K562 (cell line): ENCODE measurements at regions not wholly inside any gene's neighbourhood (a gene's known extent, or its start where the extent isn't known, plus 50 kb on each side); places are given as distances from the start of the nearest gene placed in this dataset.

Source experiments
- BHLHE40 ChIP-seq: IDR thresholded peaks from 2 replicates; pipeline ENCODE4 v1.6.1; 2011; ENCODE audit warnings: low read length, improper control_type of control experiment
- SIN3A ChIP-seq, 2 experiments: fragments of 150-350 bp in 1 of 2; IDR thresholded peaks; 2 replicates each; pipeline ENCODE4 v1.6.1; 2011 to 2016; ENCODE audit warnings: borderline replicate concordance in 2 of 2, low read depth in 2 of 2, low read length in 2 of 2, mild to moderate bottlenecking in 2 of 2, moderate library complexity in 2 of 2; ENCODE audit not compliant: control insufficient read depth in 1 of 2
- ZNF174 ChIP-seq: fragments of 250-450 bp; sonication (Bioruptor Pico); IDR thresholded peaks from 2 replicates; pipeline ENCODE4 v1.4.0; 2020; ENCODE audit warnings: mild to moderate bottlenecking
- TF ChIP-seq, protein P1 (sequence below): fragments of 450-650 bp; IDR thresholded peaks from 2 replicates; pipeline ENCODE4 v1.6.1; 2016
- TF ChIP-seq, protein P2 (sequence below): sonication (generic); formaldehyde crosslinking; IDR thresholded peaks from 2 replicates; pipeline ENCODE4 v1.5.0; 2020; ENCODE audit warnings: missing genetic modification reagents

DNA sequence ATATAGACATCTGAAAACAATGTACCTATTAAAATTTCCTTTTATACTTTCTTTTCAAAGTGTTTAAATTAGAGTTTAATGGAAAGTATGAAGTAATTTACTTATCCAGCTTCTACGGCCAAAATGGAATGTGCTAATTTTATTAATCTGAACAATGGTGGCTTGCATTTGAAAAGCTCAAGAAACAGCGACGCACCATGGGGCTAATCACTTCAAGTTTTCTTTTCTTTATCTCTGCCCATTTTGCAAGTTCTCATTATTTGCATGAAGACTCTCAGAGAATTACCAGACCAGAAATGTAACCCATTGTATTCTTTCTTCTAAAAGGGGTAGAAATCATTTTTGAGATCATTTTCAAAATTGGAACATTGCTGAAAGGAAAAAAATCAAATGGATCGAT lies 204.0 kb upstream of the STARD13 start:
- no peak for TF ChIP-seq SIN3A (IDR thresholded peaks at IDR 0.05; ENCODE audit: borderline replicate concordance in 2 of 2, control insufficient read depth in 1 of 2, low read depth in 2 of 2, low read length in 2 of 2)
- TF ChIP-seq ZNF174 (CRISPR knock-in tag) = no peak
- TF ChIP-seq, protein P1, sequence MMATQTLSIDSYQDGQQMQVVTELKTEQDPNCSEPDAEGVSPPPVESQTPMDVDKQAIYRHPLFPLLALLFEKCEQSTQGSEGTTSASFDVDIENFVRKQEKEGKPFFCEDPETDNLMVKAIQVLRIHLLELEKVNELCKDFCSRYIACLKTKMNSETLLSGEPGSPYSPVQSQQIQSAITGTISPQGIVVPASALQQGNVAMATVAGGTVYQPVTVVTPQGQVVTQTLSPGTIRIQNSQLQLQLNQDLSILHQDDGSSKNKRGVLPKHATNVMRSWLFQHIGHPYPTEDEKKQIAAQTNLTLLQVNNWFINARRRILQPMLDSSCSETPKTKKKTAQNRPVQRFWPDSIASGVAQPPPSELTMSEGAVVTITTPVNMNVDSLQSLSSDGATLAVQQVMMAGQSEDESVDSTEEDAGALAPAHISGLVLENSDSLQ = no peak
- no peak for TF ChIP-seq BHLHE40
- TF ChIP-seq, protein P2, sequence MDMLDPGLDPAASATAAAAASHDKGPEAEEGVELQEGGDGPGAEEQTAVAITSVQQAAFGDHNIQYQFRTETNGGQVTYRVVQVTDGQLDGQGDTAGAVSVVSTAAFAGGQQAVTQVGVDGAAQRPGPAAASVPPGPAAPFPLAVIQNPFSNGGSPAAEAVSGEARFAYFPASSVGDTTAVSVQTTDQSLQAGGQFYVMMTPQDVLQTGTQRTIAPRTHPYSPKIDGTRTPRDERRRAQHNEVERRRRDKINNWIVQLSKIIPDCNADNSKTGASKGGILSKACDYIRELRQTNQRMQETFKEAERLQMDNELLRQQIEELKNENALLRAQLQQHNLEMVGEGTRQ (CRISPR knock-in tag) = no peak
